Nephron progenitor cell (in vitro differentiated cells): ENCODE measurements at regions not wholly inside any gene's neighbourhood (a gene's known extent, or its start where the extent isn't known, plus 50 kb on each side); places are given as distances from the start of the nearest gene placed in this dataset.

Experiments used
- DNase-seq: peaks from one replicate; pipeline ENCODE4 v3.0.0; 2021
- H3K27ac Mint-ChIP-seq: 2 replicates; pipeline ENCODE4 v1.8.0; 2021; ENCODE audit warnings: mild to moderate bottlenecking, moderate library complexity, mixed read lengths
- H3K27me3 Mint-ChIP-seq: 2 replicates; pipeline ENCODE4 v1.8.0; 2021; ENCODE audit warnings: mild to moderate bottlenecking, low read depth, mixed read lengths; ENCODE audit not compliant: poor library complexity
- H3K36me3 Mint-ChIP-seq: 2 replicates; pipeline ENCODE4 v1.8.0; 2021; ENCODE audit warnings: low read depth, mixed read lengths
- H3K4me1 Mint-ChIP-seq: 2 replicates; pipeline ENCODE4 v1.8.0; 2021; ENCODE audit warnings: mixed read lengths
- H3K4me3 Mint-ChIP-seq: 2 replicates; pipeline ENCODE4 v1.8.0; 2021; ENCODE audit warnings: mild to moderate bottlenecking, moderate library complexity, mixed read lengths
- H3K9me3 Mint-ChIP-seq: 2 replicates; pipeline ENCODE4 v1.8.0; 2021; ENCODE audit warnings: mild to moderate bottlenecking, moderate library complexity, mixed read lengths
- CTCF ChIP-seq: fragments of 200-600 bp; sonication (generic); IDR thresholded peaks from 2 replicates; pipeline ENCODE4 v1.5.0; 2021; ENCODE audit warnings: antibody characterized with exemption

GRCh38 chr7:54015251-54015650 is 526.9 kb upstream of the VSTM2A start:
- no peaks in the 10 kb centered on the region for H3K27me3 Mint-ChIP-seq
- TF ChIP-seq CTCF = no peak
- no peak overlapping the region for H3K27ac Mint-ChIP-seq
- H3K4me1 Mint-ChIP-seq = peaks cover 8% of the 10 kb centered on the region
- DNase-seq = no peak
- H3K4me3 Mint-ChIP-seq = no peak overlapping the region
- no peaks in the 10 kb centered on the region for H3K36me3 Mint-ChIP-seq
- H3K9me3 Mint-ChIP-seq = no peaks in the 10 kb centered on the region

GRCh38 chr7:54037873-54038272 is 504.3 kb upstream of the VSTM2A start:
- TF ChIP-seq CTCF = no peak
- H3K4me1 Mint-ChIP-seq = no peaks in the 10 kb centered on the region
- DNase-seq = no peak
- H3K36me3 Mint-ChIP-seq = no peaks in the 10 kb centered on the region
- H3K27ac Mint-ChIP-seq = no peak overlapping the region
- peaks cover 36% of the 10 kb centered on the region for H3K9me3 Mint-ChIP-seq
- H3K27me3 Mint-ChIP-seq = peaks cover 5% of the 10 kb centered on the region
- H3K4me3 Mint-ChIP-seq = no peak overlapping the region

- Mint-ChIP-seq H3K36me3 (no peaks in the 10 kb centered on the region), H3K27me3 (no peaks in the 10 kb centered on the region), H3K4me1 (no peaks in the 10 kb centered on the region), H3K4me3 (no peak overlapping the region), H3K9me3 (no peaks in the 10 kb centered on the region), H3K27ac (no peak overlapping the region)
- no peak for TF ChIP-seq CTCF
- DNase-seq = no peak
Observed at GRCh38 chr7:54060643-54061042, 481.5 kb upstream of the VSTM2A start.

- Mint-ChIP-seq H3K4me3 (no peak overlapping the region), H3K27ac (no peak overlapping the region), H3K36me3 (no peaks in the 10 kb centered on the region), H3K4me1 (no peaks in the 10 kb centered on the region), H3K9me3 (no peaks in the 10 kb centered on the region), H3K27me3 (peaks cover 7% of the 10 kb centered on the region)
- no peak for TF ChIP-seq CTCF
- no peak for DNase-seq
Observed at GRCh38 chr7:54066643-54067042, 475.5 kb upstream of the VSTM2A start.

- Mint-ChIP-seq H3K36me3 (no peaks in the 10 kb centered on the region), H3K27ac (no peak overlapping the region), H3K4me3 (no peak overlapping the region), H3K27me3 (peaks cover 7% of the 10 kb centered on the region), H3K4me1 (no peaks in the 10 kb centered on the region), H3K9me3 (no peaks in the 10 kb centered on the region)
- no peak for DNase-seq
- no peak for TF ChIP-seq CTCF
Observed at GRCh38 chr7:54069843-54070242, 472.3 kb upstream of the VSTM2A start.

GRCh38 chr7:54072710-54073109 is 469.5 kb upstream of the VSTM2A start:
- TF ChIP-seq CTCF = no peak
- no peak for DNase-seq
- H3K9me3 Mint-ChIP-seq = no peaks in the 10 kb centered on the region
- no peak overlapping the region for H3K4me3 Mint-ChIP-seq
- no peak overlapping the region for H3K27ac Mint-ChIP-seq
- H3K27me3 Mint-ChIP-seq = peaks cover 4% of the 10 kb centered on the region
- H3K36me3 Mint-ChIP-seq = no peaks in the 10 kb centered on the region
- H3K4me1 Mint-ChIP-seq = no peaks in the 10 kb centered on the region
